ENCODE measurements at regions not wholly inside any gene's neighbourhood (a gene's known extent, or its start where the extent isn't known, plus 50 kb on each side); places are given as distances from the start of the nearest gene placed in this dataset.
"Not testable (repeated sequence)": the region's sequence is repeated elsewhere in the genome, so short reads cannot be mapped to it uniquely, and the experiment has no call there.

GRCh38 chrX:122869171-122869570, 314.9 kb upstream of the GRIA3 start:
- DNase-seq = no peak
- intact Hi-C loops (cut with DNase I) = no loop called here

- intact Hi-C loops (cut with DNase I) = no loop called here
Observed at GRCh38 chrX:122878269-122878668, 305.8 kb upstream of the GRIA3 start.

GRCh38 chrX:122880952-122881351, 303.1 kb upstream of the GRIA3 start:
- no peak for DNase-seq

More at GRCh38 chrX:122878269-122878668, 305.8 kb upstream of the GRIA3 start:
- no peak for DNase-seq

GRCh38 chrX:122890729-122891128, 293.3 kb upstream of the GRIA3 start:
- DNase-seq = no peak
- intact Hi-C loops (cut with DNase I) = no loop called here

More at GRCh38 chrX:122880952-122881351, 303.1 kb upstream of the GRIA3 start:
- intact Hi-C loops (cut with DNase I) = no loop called here

- no peak for DNase-seq
- intact Hi-C loops (cut with DNase I) = no loop called here
Observed at GRCh38 chrX:122906726-122907125, 277.4 kb upstream of the GRIA3 start.

- DNase-seq = no peak
- intact Hi-C loops (cut with DNase I) = no loop called here
Observed at GRCh38 chrX:122907375-122907774, 276.7 kb upstream of the GRIA3 start.

GRCh38 chrX:122910697-122911096, 273.4 kb upstream of the GRIA3 start:
- DNase-seq = no peak
- intact Hi-C loops (cut with DNase I) = no loop called here

GRCh38 chrX:122913134-122913533, 270.9 kb upstream of the GRIA3 start:
- intact Hi-C loops (cut with DNase I) = no loop called here
- no peak for DNase-seq

- DNase-seq = no peak
- intact Hi-C loops (cut with DNase I) = no loop called here
Observed at GRCh38 chrX:122913764-122914163, 270.3 kb upstream of the GRIA3 start.

GRCh38 chrX:122914256-122914655, 269.8 kb upstream of the GRIA3 start:
- intact Hi-C loops (cut with DNase I) = no loop called here
- no peak for DNase-seq

GRCh38 chrX:122934131-122934530, 249.9 kb upstream of the GRIA3 start:
- no peak for DNase-seq
- intact Hi-C loops (cut with DNase I) = no loop called here

- DNase-seq = no peak
- intact Hi-C loops (cut with DNase I) = no loop called here
Observed at GRCh38 chrX:122940199-122940598, 243.9 kb upstream of the GRIA3 start.

GRCh38 chrX:122941806-122942205, 242.3 kb upstream of the GRIA3 start:
- intact Hi-C loops (cut with DNase I) = no loop called here
- DNase-seq = no peak

- DNase-seq = no peak
- intact Hi-C loops (cut with DNase I) = no loop called here
Observed at GRCh38 chrX:122943918-122944317, 240.2 kb upstream of the GRIA3 start.

GRCh38 chrX:122945328-122945727, 238.8 kb upstream of the GRIA3 start:
- intact Hi-C loops (cut with DNase I) = no loop called here
- DNase-seq = no peak

GRCh38 chrX:122972604-122973003, 211.5 kb upstream of the GRIA3 start:
- DNase-seq = no peak
- intact Hi-C loops (cut with DNase I) = no loop called here

- DNase-seq = no peak
- intact Hi-C loops (cut with DNase I) = no loop called here
Observed at GRCh38 chrX:122982521-122982920, 201.6 kb upstream of the GRIA3 start.

GRCh38 chrX:123002844-123003243, 181.2 kb upstream of the GRIA3 start:
- intact Hi-C loops (cut with DNase I); DNase-seq: not testable (repeated sequence)

GRCh38 chrX:123013141-123013540, 170.9 kb upstream of the GRIA3 start:
- no peak for DNase-seq
- intact Hi-C loops (cut with DNase I) = no loop called here

GRCh38 chrX:123036401-123036800, 147.7 kb upstream of the GRIA3 start:
- no peak for DNase-seq
- intact Hi-C loops (cut with DNase I) = no loop called here

GRCh38 chrX:123049071-123049625, 134.9 kb upstream of the GRIA3 start:
- DNase-seq = no peak
- intact Hi-C loops (cut with DNase I) = no loop called here

- intact Hi-C loops (cut with DNase I) = no loop called here
- no peak for DNase-seq
Observed at GRCh38 chrX:123060986-123061385, 123.1 kb upstream of the GRIA3 start.

Data from head of caudate nucleus (tissue), 42 donors.